Esophagus muscularis mucosa (tissue), 4 donors: ENCODE measurements at regions not wholly inside any gene's neighbourhood (a gene's known extent, or its start where the extent isn't known, plus 50 kb on each side); places are given as distances from the start of the nearest gene placed in this dataset.

Experiments used
- DNase-seq: peaks from one replicate; pipeline ENCODE4 v3.0.0-alpha.2; 2017; ENCODE audit errors: extremely low spot score
- H3K27ac ChIP-seq, 4 donors: fragments of 200-600 bp; sonication (generic); replicated peaks in 1 of 4; 1 replicate in 3 of 4; 2 replicates in 1 of 4; pipeline ENCODE4 v1.5.1; 2016 to 2019; ENCODE audit warnings: mild to moderate bottlenecking in 1 of 4
- H3K27me3 ChIP-seq, 4 donors: fragments of 200-600 bp; sonication (generic); one replicate each; pipeline versions ENCODE4 v1.5.1 to v1.6.0; 2016 to 2019
- H3K36me3 ChIP-seq, 4 donors: fragments of 200-600 bp; sonication (generic); one replicate each; pipeline ENCODE4 v1.5.1; 2016 to 2019
- H3K4me1 ChIP-seq, 4 donors: fragments of 200-600 bp; sonication (generic); one replicate each; pipeline ENCODE4 v1.5.1; 2016 to 2019
- H3K4me3 ChIP-seq, 4 donors: fragments of 200-600 bp; sonication (generic); 1 replicate in 2 of 4; 2 replicates in 2 of 4; pipeline ENCODE4 v1.5.1; 2016 to 2019; ENCODE audit warnings: mild to moderate bottlenecking in 4 of 4, moderate library complexity in 1 of 4
- H3K9me3 ChIP-seq, 4 donors: fragments of 200-600 bp; sonication (generic); 1 replicate in 3 of 4; 2 replicates in 1 of 4; pipeline ENCODE4 v1.5.1; 2016 to 2019
- CTCF ChIP-seq, 3 experiments: fragments of 200-600 bp in 2 of 3; fragments of 450-650 bp in 1 of 3; sonication (generic) in 2 of 3; IDR thresholded peaks; one replicate each; pipeline ENCODE4 v1.5.1; 2017 to 2019; ENCODE audit warnings: antibody characterized with exemption in 3 of 3, mild to moderate bottlenecking in 2 of 3, moderate library complexity in 1 of 3
- EP300 ChIP-seq: sonication (generic); formaldehyde crosslinking; IDR thresholded peaks from one replicate; pipeline ENCODE4 v1.6.1; 2017; ENCODE audit warnings: antibody characterized with exemption
- POLR2A ChIP-seq: fragments of 450-650 bp; IDR thresholded peaks from one replicate; pipeline ENCODE4 v1.6.1; 2017; ENCODE audit warnings: antibody characterized with exemption, moderate library complexity, mild to moderate bottlenecking, low read depth
- POLR2AphosphoS5 ChIP-seq, 2 donors: sonication (generic); formaldehyde crosslinking; IDR thresholded peaks; one replicate each; pipeline ENCODE4 v1.6.1; 2017; ENCODE audit warnings: antibody characterized with exemption in 2 of 2
- WGBS: methylation state at CpG from one replicate; pipeline ENCODE4 v1.1.5; 2018; 5-methylcytosine and 5-hydroxymethylcytosine counted together
- intact Hi-C: fragments of 100-400 bp; cut with DNase I; formaldehyde crosslinking; loops from one replicate; pipeline ENCODE4 v1.15.1; 2023

GRCh38 chr2:35946478-35946877 is 409.1 kb upstream of the CRIM1 start:
- H3K9me3 ChIP-seq = no peaks in the 10 kb centered on the region

GRCh38 chr2:35938838-35939237 is 416.7 kb upstream of the CRIM1 start:
- TF ChIP-seq CTCF (IDR thresholded peaks at IDR 0.05) = peak in 1 of 3 experiments; percentile 25
- TF ChIP-seq POLR2A = no peak
- no peak for TF ChIP-seq EP300
- TF ChIP-seq POLR2AphosphoS5 (IDR thresholded peaks at IDR 0.05) = no peak
- intact Hi-C loops = no loop called here
- H3K27me3 ChIP-seq = no peaks in the 10 kb centered on the region
- H3K36me3 ChIP-seq = no peaks in the 10 kb centered on the region
- H3K4me3 ChIP-seq = no peak overlapping the region
- peak overlapping the region in 1 of 4 donors; percentile 20 for H3K27ac ChIP-seq
- peaks cover 0 to 25% (median 16%) of the 10 kb centered on the region in 4 donors for H3K4me1 ChIP-seq
- H3K9me3 ChIP-seq = no peaks in the 10 kb centered on the region
- WGBS = 28% methylated on average over 4 of the region's 4 CpGs
- no peak for DNase-seq

More at GRCh38 chr2:35946478-35946877, 409.1 kb upstream of the CRIM1 start:
- no peak overlapping the region for H3K4me3 ChIP-seq
- TF ChIP-seq EP300 (no peak), POLR2AphosphoS5 (IDR thresholded peaks at IDR 0.05) (no peak), POLR2A (no peak), CTCF (IDR thresholded peaks at IDR 0.05) (no peak)
- intact Hi-C loops = no loop called here
- H3K36me3 ChIP-seq = no peaks in the 10 kb centered on the region
- no peaks in the 10 kb centered on the region for H3K27me3 ChIP-seq
- WGBS = 49% methylated on average over 2 of the region's 2 CpGs
- peak overlapping the region in 2 of 4 donors; percentile 11 to 24 for H3K27ac ChIP-seq
- H3K4me1 ChIP-seq = peaks cover 0 to 27% (median 16%) of the 10 kb centered on the region in 4 donors
- DNase-seq = no peak

- TF ChIP-seq EP300 = no peak
- TF ChIP-seq POLR2A = no peak
- no peak for TF ChIP-seq CTCF (IDR thresholded peaks at IDR 0.05)
- TF ChIP-seq POLR2AphosphoS5 (IDR thresholded peaks at IDR 0.05) = no peak
- H3K4me3 ChIP-seq = no peak overlapping the region
- H3K9me3 ChIP-seq = no peaks in the 10 kb centered on the region
- peaks cover 0 to 8% (median 5%) of the 10 kb centered on the region in 4 donors for H3K4me1 ChIP-seq
- H3K27me3 ChIP-seq = no peaks in the 10 kb centered on the region
- no peak for DNase-seq
- H3K27ac ChIP-seq = no peak overlapping the region
- intact Hi-C loops = no loop called here
- WGBS = 65% methylated on average over 1 of the region's 1 CpG
- no peaks in the 10 kb centered on the region for H3K36me3 ChIP-seq
Observed at GRCh38 chr2:35933031-35933430, 422.5 kb upstream of the CRIM1 start.

- Histone ChIP-seq H3K4me1 (peaks cover 0 to 6% (median under 1%) of the 10 kb centered on the region in 4 donors), H3K9me3 (no peaks in the 10 kb centered on the region), H3K27me3 (no peaks in the 10 kb centered on the region), H3K4me3 (no peak overlapping the region), H3K36me3 (no peaks in the 10 kb centered on the region), H3K27ac (no peak overlapping the region)
- DNase-seq = no peak
- intact Hi-C loops = no loop called here
- TF ChIP-seq EP300 (no peak), CTCF (IDR thresholded peaks at IDR 0.05) (no peak), POLR2A (no peak), POLR2AphosphoS5 (IDR thresholded peaks at IDR 0.05) (no peak)
- WGBS = 90% methylated on average over 5 of the region's 5 CpGs
Observed at GRCh38 chr2:35932276-35932963, 423.2 kb upstream of the CRIM1 start.
